Activated naive CD4-positive, alpha-beta T cell treated with anti-CD3 and anti-CD28 coated beads for 36 hours (primary cell): ENCODE measurements at regions not wholly inside any gene's neighbourhood (a gene's known extent, or its start where the extent isn't known, plus 50 kb on each side); places are given as distances from the start of the nearest gene placed in this dataset.

Source experiments
- CTCF ChIA-PET: fragments of 350-600 bp; sonication (Branson Sonifier 250); formaldehyde crosslinking; loops from one replicate; lab custom pipeline; 2021; ENCODE audit warnings: antibody characterized with exemption; lab: Charles Lee
- DNase-seq: peaks from one replicate; pipeline ENCODE4 v3.0.0-alpha.2; 2020
- H3K27ac Mint-ChIP-seq: one replicate; pipeline ENCODE4 v1.8.0; 2021; ENCODE audit warnings: mild to moderate bottlenecking, mixed read lengths
- H3K27me3 Mint-ChIP-seq: one replicate; pipeline ENCODE4 v1.8.0; 2021; ENCODE audit warnings: low read depth, mixed read lengths
- H3K36me3 Mint-ChIP-seq: one replicate; pipeline ENCODE4 v1.8.0; 2021; ENCODE audit warnings: low read depth, mixed read lengths
- H3K4me1 Mint-ChIP-seq: one replicate; pipeline ENCODE4 v1.8.0; 2021; ENCODE audit warnings: low read depth, mixed read lengths
- H3K4me3 Mint-ChIP-seq: one replicate; pipeline ENCODE4 v1.8.0; 2021; ENCODE audit warnings: mild to moderate bottlenecking, moderate library complexity, mixed read lengths
- H3K9me3 Mint-ChIP-seq: one replicate; pipeline ENCODE4 v1.8.0; 2021; ENCODE audit warnings: mixed read lengths
- intact Hi-C: fragments of 100-400 bp; cut with micrococcal nuclease; formaldehyde crosslinking; loops from one replicate; pipeline ENCODE4 v1.15.1; 2023

DNA sequence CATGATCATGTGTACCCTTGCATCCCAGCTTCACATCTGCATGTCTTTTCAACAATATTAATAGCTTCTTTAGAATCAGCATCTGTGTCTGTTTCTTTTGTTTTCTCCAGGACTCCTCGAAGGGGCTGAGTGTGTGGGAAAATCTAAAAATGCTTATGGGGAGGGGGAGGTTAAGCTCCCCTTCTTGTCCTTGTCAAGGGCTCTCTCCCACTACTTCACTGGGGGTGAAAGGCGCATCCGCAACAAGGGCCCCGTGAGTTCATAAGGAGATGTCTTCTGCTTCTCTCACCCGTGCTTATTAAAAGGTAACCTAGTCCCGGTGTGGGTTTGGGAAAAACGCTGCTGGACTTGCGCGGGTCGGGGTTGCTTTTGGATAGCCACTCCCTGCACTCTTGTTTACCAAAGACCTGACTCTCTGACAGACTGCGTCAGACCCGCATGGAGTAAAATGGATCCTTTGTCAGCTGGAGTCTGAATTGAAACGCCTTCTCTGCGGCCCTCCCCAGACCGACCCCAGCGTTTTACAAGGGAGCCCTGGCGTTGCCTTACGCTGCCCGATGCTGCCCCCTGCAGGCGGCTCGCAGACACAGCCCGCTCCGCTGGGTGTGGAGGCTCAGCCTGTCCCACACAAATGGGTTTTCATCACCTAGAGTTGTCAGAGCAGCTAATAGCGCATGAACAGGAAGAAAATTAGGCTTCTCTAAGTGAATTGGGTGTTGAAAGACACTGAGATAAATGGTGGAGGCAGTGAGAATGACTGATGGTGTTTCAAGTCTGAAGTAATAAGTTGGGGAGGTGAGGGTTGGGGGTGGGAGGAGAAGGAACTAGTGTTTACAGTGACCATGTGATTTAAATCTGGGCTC lies 53.8 kb downstream of the IER5 start:
- intact Hi-C loops = loop anchor here (1.0 to 5.0 kb wide), 10 partner anchors 24 to 1265 kb away; partner anchors contain the start of genes TOR1AIP2 and XPR1
- Mint-ChIP-seq H3K36me3 (no peaks in the 10 kb centered on the region), H3K27me3 (no peaks in the 10 kb centered on the region), H3K4me3 (peak overlapping the region; percentile 10), H3K4me1 (peaks cover 40% of the 10 kb centered on the region), H3K9me3 (no peaks in the 10 kb centered on the region), H3K27ac (peak overlapping the region; percentile 55)
- peak; percentile 93 for DNase-seq
- CTCF ChIA-PET = interaction anchor here (0.6 to 12.8 kb wide), 50 partner anchors 10 to 641 kb away, joined by 3 to 158 read pairs (median 4); partner anchors contain the start of genes MR1 and XPR1

- intact Hi-C loops = loop anchor here (2.0 to 5.0 kb wide), 4 partner anchors 191 to 1266 kb away; partner anchors contain the start of genes TOR1AIP2 and XPR1
- CTCF ChIA-PET = interaction anchor here (0.6 to 12.8 kb wide), 33 partner anchors 16 to 642 kb away, joined by 3 to 158 read pairs (median 5); partner anchors contain the start of gene MR1
- no peaks in the 10 kb centered on the region for H3K36me3 Mint-ChIP-seq
- H3K9me3 Mint-ChIP-seq = no peaks in the 10 kb centered on the region
- peaks cover 40% of the 10 kb centered on the region for H3K4me1 Mint-ChIP-seq
- no peak overlapping the region for H3K27ac Mint-ChIP-seq
- no peaks in the 10 kb centered on the region for H3K27me3 Mint-ChIP-seq
- no peak overlapping the region for H3K4me3 Mint-ChIP-seq
- DNase-seq = no peak
These were observed 54.8 kb downstream of the IER5 start for GRCh38 chr1:181143102-181143859.

DNA sequence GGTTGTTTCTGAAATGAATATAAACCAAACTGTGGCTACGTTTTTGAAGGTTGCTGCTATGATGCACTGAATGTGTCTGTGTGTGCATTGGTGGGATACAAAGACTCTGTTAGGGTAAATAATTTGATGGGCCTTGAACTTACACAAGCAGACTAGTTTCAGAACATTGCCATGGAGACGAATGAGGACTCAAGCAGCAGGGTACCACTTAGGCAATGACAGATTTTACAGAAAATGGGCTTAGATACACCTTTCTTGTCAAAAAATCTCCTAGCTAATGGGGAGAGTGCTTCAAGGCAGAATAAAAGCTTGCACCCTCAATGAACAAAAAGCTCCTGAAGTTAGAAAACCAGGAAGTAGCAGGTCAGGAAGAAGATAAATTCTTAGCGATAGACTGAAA lies 55.7 kb downstream of the IER5 start:
- H3K27me3 Mint-ChIP-seq = no peaks in the 10 kb centered on the region
- DNase-seq = no peak
- CTCF ChIA-PET = interaction anchor here (0.6 to 12.8 kb wide), 12 partner anchors 16 to 262 kb away, joined by 3 to 158 read pairs (median 39); partner anchors contain the start of gene MR1
- H3K9me3 Mint-ChIP-seq = no peaks in the 10 kb centered on the region
- no peak overlapping the region for H3K27ac Mint-ChIP-seq
- no peaks in the 10 kb centered on the region for H3K36me3 Mint-ChIP-seq
- intact Hi-C loops = loop anchor here (5.0 kb wide), 3 partner anchors 192 to 1267 kb away; partner anchors contain the start of genes TOR1AIP2 and XPR1
- H3K4me3 Mint-ChIP-seq = no peak overlapping the region
- H3K4me1 Mint-ChIP-seq = peaks cover 41% of the 10 kb centered on the region

- no peaks in the 10 kb centered on the region for H3K36me3 Mint-ChIP-seq
- no peaks in the 10 kb centered on the region for H3K27me3 Mint-ChIP-seq
- H3K4me3 Mint-ChIP-seq = no peak overlapping the region
- intact Hi-C loops = loop anchor here (1.0 to 2.0 kb wide), 5 partner anchors 7 to 646 kb away; partner anchors contain the start of gene ACBD6
- H3K27ac Mint-ChIP-seq = peak overlapping the region; percentile 81
- CTCF ChIA-PET = interaction anchor here (1.2 to 12.8 kb wide), 5 partner anchors 12 to 133 kb away, joined by 3 to 158 read pairs (median 7); partner anchors contain the start of gene MR1
- no peak for DNase-seq
- H3K9me3 Mint-ChIP-seq = no peaks in the 10 kb centered on the region
- H3K4me1 Mint-ChIP-seq = peaks cover 35% of the 10 kb centered on the region
These were observed 60.1 kb downstream of the IER5 start for GRCh38 chr1:181148636-181149035.

DNA sequence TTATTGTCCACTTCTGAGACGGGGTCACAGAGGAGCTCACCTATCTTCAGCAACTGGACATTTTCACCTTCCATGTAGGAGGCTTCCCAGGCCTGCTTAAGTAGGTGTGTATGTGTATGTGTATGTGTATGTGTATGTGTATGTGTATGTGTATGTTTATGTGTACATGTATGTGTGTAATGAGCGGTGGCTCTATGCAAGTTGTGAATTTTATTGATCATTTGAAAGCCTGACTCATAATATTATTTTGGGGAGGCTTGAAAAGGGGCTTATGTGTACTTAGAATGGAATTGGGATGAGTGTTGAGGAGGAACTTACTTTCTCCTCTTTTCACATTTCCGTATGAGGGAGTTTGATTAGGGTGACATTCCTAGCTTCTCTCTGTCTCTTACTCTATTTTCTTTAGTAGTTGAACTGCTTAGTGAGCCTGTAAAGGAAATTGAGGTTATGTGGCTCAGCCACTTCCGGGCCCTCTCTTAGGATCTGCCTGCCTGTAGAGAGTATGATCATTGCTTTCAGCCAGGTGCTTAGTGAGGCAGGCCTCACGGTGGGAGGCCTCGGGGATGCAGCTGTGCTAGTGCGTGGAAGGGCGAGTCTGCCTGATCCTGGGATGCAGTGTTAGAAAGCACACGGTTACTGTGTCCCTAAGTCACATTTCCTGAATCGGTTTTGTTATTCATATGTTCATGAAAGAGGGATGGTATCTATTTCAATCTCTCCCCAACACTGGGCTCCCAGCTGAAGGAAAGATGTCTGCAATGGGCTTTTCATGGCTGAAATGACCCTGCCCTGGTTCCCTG lies 61.0 kb downstream of the IER5 start:
- CTCF ChIA-PET = interaction anchor here (0.9 to 12.8 kb wide), 6 partner anchors 11 to 134 kb away, joined by 3 to 158 read pairs (median 7); partner anchors contain the start of gene MR1
- Mint-ChIP-seq H3K9me3 (no peaks in the 10 kb centered on the region), H3K4me1 (peaks cover 35% of the 10 kb centered on the region), H3K4me3 (no peak overlapping the region), H3K27ac (peak overlapping the region; percentile 81), H3K36me3 (no peaks in the 10 kb centered on the region), H3K27me3 (no peaks in the 10 kb centered on the region)
- peak; percentile 90 for DNase-seq
- intact Hi-C loops = loop anchor here (1.0 to 2.0 kb wide), 5 partner anchors 8 to 647 kb away; partner anchors contain the start of gene ACBD6

DNA sequence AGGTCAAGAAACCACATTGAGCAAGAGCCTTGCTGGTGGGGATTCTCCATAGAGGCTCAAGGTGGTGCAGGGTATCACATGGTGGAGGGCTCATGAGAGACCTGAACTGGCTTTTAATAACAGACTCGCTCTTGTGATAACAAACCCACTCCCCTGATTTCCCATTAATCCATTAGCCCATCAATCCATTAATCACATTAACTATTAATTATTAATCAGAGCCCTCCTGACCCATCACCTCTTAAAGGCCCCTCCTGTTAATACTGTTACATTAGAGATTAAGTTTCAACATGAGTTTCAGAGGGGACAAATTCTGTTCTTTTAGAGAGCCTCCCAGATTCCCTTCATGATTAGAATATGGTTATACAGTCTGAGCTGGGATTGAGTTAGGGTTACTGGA lies 61.8 kb downstream of the IER5 start:
- no peak for DNase-seq
- Mint-ChIP-seq H3K9me3 (no peaks in the 10 kb centered on the region), H3K36me3 (no peaks in the 10 kb centered on the region), H3K4me1 (peaks cover 35% of the 10 kb centered on the region), H3K27me3 (no peaks in the 10 kb centered on the region), H3K4me3 (no peak overlapping the region), H3K27ac (no peak overlapping the region)
- intact Hi-C loops = no loop called here
- CTCF ChIA-PET = interaction anchor here (0.6 to 19.8 kb wide), 7 partner anchors 8 to 268 kb away, joined by 3 to 158 read pairs (median 7); partner anchors contain the start of gene MR1

DNA sequence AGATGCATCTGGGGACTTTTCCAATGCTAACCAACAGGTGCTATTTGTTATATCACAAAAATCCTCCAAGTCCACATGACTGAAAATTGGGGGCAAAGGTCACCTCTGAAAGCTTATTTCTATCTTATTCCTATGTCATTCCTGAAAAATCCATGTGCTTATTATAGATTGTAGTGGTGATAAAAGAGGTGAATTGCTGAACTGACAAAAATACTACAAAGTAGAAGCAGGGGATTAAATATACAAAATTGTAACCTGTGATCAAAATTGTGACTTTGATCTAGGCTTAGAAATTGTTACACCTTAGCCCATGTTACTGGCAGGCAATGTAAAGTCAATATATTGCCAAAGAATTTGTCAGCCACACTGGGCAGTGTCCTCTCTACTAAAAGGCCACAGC lies 62.3 kb downstream of the IER5 start:
- no peak for DNase-seq
- Mint-ChIP-seq H3K9me3 (no peaks in the 10 kb centered on the region), H3K4me3 (no peak overlapping the region), H3K4me1 (peaks cover 37% of the 10 kb centered on the region), H3K36me3 (no peaks in the 10 kb centered on the region), H3K27ac (no peak overlapping the region), H3K27me3 (no peaks in the 10 kb centered on the region)
- CTCF ChIA-PET = interaction anchor here (0.6 to 19.8 kb wide), 4 partner anchors 8 to 269 kb away, joined by 3 to 158 read pairs (median 72); partner anchors contain the start of gene MR1
- intact Hi-C loops = no loop called here

- H3K4me1 Mint-ChIP-seq = peaks cover 37% of the 10 kb centered on the region
- H3K9me3 Mint-ChIP-seq = no peaks in the 10 kb centered on the region
- intact Hi-C loops = no loop called here
- H3K4me3 Mint-ChIP-seq = no peak overlapping the region
- CTCF ChIA-PET = interaction anchor here (0.7 to 19.8 kb wide), 5 partner anchors 9 to 115 kb away, joined by 3 to 158 read pairs (median 8); partner anchors contain the start of gene MR1
- H3K27me3 Mint-ChIP-seq = no peaks in the 10 kb centered on the region
- DNase-seq = no peak
- H3K27ac Mint-ChIP-seq = no peak overlapping the region
- H3K36me3 Mint-ChIP-seq = no peaks in the 10 kb centered on the region
These were observed 63.2 kb downstream of the IER5 start for GRCh38 chr1:181151378-181152326.

DNA sequence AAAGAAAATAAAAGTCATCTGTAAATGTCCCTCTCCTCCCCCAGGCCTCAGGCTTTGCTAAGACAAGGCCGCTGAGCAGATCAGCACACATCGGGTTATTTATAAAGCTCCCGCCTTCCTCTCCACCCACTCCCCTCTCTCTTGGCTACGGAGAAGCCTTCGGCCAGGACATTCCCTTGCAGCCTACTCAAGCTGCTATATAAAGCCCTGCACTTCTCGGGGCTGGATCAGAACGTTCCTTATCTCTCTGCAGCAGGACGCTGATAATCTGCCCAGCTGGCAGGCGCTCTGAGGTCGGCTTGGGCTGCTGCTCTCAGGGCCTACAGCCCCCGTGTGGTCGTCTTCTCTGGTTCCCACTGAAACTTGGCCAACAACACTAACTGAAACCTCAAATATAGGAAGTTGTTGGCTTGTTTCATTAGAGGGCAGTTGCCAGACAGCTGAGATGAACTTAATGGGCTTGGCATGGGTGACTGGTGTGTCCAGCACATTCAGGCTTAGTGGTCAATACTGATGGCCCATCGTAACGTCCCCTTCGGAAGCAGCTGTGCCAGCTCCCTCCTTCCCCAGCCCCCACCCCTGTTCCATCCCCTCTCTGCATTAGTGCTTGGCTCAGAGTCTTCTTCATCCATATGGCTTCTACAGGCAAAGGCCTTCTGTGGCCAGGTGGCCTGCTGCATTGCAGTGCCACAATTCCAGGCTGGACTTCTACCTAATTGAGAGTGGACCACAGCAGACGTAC lies 64.6 kb downstream of the IER5 start:
- DNase-seq = no peak
- CTCF ChIA-PET = interaction anchor here (0.8 to 19.8 kb wide), 3 partner anchors 8 to 13 kb away, joined by 3 to 140 read pairs (median 8); no protein-coding TSS in a partner anchor
- no peak overlapping the region for H3K4me3 Mint-ChIP-seq
- intact Hi-C loops = no loop called here
- no peaks in the 10 kb centered on the region for H3K9me3 Mint-ChIP-seq
- no peaks in the 10 kb centered on the region for H3K36me3 Mint-ChIP-seq
- no peaks in the 10 kb centered on the region for H3K27me3 Mint-ChIP-seq
- peaks cover 37% of the 10 kb centered on the region for H3K4me1 Mint-ChIP-seq
- H3K27ac Mint-ChIP-seq = no peak overlapping the region

DNA sequence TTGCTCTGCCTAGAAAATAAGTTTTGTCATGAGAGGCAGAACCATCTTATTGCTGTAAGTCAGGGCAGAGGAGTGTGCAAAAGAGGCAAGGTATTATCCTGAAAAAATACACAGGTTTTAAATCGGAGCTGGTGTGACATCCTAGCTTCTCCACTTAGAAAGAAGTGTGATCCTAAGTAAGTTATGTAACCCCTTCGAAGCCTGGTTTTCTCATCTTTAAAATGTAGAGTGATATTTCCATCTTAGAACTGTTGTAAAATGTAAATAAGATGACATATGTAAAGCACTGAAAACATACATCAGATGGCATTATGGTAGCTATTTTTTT lies 65.1 kb downstream of the IER5 start:
- intact Hi-C loops = no loop called here
- H3K36me3 Mint-ChIP-seq = no peaks in the 10 kb centered on the region
- H3K27ac Mint-ChIP-seq = no peak overlapping the region
- H3K9me3 Mint-ChIP-seq = no peaks in the 10 kb centered on the region
- DNase-seq = no peak
- H3K4me3 Mint-ChIP-seq = no peak overlapping the region
- peaks cover 40% of the 10 kb centered on the region for H3K4me1 Mint-ChIP-seq
- CTCF ChIA-PET = interaction anchor here (2.3 to 19.8 kb wide), 2 partner anchors 11 to 13 kb away, joined by 8 to 140 read pairs; no protein-coding TSS in a partner anchor
- no peaks in the 10 kb centered on the region for H3K27me3 Mint-ChIP-seq
